Vagina (tissue), 2 donors: ENCODE measurements at regions not wholly inside any gene's neighbourhood (a gene's known extent, or its start where the extent isn't known, plus 50 kb on each side); places are given as distances from the start of the nearest gene placed in this dataset.

Experiments used
- CTCF ChIP-seq, 3 experiments: fragments of 450-650 bp in 2 of 3; fragments of 200-600 bp in 1 of 3; sonication (generic) in 1 of 3; IDR thresholded peaks; one replicate each; pipeline ENCODE4 v1.5.1; 2017 to 2019; ENCODE audit warnings: antibody characterized with exemption in 3 of 3, mild to moderate bottlenecking in 2 of 3, moderate library complexity in 2 of 3
- POLR2A ChIP-seq, 2 donors: fragments of 450-650 bp; IDR thresholded peaks; one replicate each; pipeline ENCODE4 v1.6.1; 2017; ENCODE audit warnings: antibody characterized with exemption in 2 of 2, mild to moderate bottlenecking in 2 of 2, moderate library complexity in 2 of 2
- POLR2AphosphoS5 ChIP-seq, 2 donors: sonication (generic); formaldehyde crosslinking; IDR thresholded peaks; one replicate each; pipeline ENCODE4 v1.9.0; 2017; ENCODE audit warnings: antibody characterized with exemption in 2 of 2, mild to moderate bottlenecking in 2 of 2, low read depth in 1 of 2; ENCODE audit not compliant: insufficient read depth in 1 of 2

- TF ChIP-seq CTCF (IDR thresholded peaks at IDR 0.05), result no peak
- TF ChIP-seq POLR2A (IDR thresholded peaks at IDR 0.05), result no peak
- no peak for TF ChIP-seq POLR2AphosphoS5 (IDR thresholded peaks at IDR 0.05; ENCODE audit: insufficient read depth in 1 of 2, low read depth in 1 of 2)
Measured at GRCh38 chr1:80523861-80524260, 1276.9 kb upstream of the ADGRL2 start.
